ENCODE measurements at regions not wholly inside any gene's neighbourhood (a gene's known extent, or its start where the extent isn't known, plus 50 kb on each side); places are given as distances from the start of the nearest gene placed in this dataset.
"Not testable (repeated sequence)": the region's sequence is repeated elsewhere in the genome, so short reads cannot be mapped to it uniquely, and the experiment has no call there.

GRCh38 chr11:109677876-109678275 is 255.9 kb downstream of the C11orf87 start:
- H3K36me3 ChIP-seq (ENCODE audit: control insufficient read depth, insufficient read depth, low read length): no peaks in the 10 kb centered on the region
- Mint-ChIP-seq H3K4me3 (no peak overlapping the region), H3K27ac (no peak overlapping the region), H3K27me3 (ENCODE audit: insufficient read depth) (peaks cover 3% of the 10 kb centered on the region), H3K36me3 (ENCODE audit: low read depth) (no peaks in the 10 kb centered on the region), H3K4me1 (no peaks in the 10 kb centered on the region), H3K9me3 (no peaks in the 10 kb centered on the region)
- no peaks in the 10 kb centered on the region for H3K4me1 ChIP-seq (ENCODE audit: control insufficient read depth, insufficient read depth, low read length)
- H3K9me3 ChIP-seq (ENCODE audit: control insufficient read depth, low read length): no peaks in the 10 kb centered on the region
- no peak overlapping the region for H3K4me3 ChIP-seq (ENCODE audit: low read length)
- TF ChIP-seq CTCF (conservative IDR thresholded peaks at IDR 0.05): no peak
- no peak overlapping the region for H3K9ac ChIP-seq (ENCODE audit: extremely low read depth, low read length, poor library complexity, severe bottlenecking)
- DNase-seq: no peak
- H3K27me3 ChIP-seq (ENCODE audit: control insufficient read depth, insufficient read depth, low read length, poor library complexity, severe bottlenecking): no peaks in the 10 kb centered on the region
- no peak overlapping the region for H3K27ac ChIP-seq (ENCODE audit: low read depth, low read length)

GRCh38 chr11:109680127-109680526 is 258.1 kb downstream of the C11orf87 start:
- H3K36me3 Mint-ChIP-seq (ENCODE audit: low read depth): no peaks in the 10 kb centered on the region
- no peak overlapping the region for H3K27ac ChIP-seq (ENCODE audit: low read depth, low read length)
- no peaks in the 10 kb centered on the region for H3K4me1 Mint-ChIP-seq
- no peaks in the 10 kb centered on the region for H3K27me3 ChIP-seq (ENCODE audit: control insufficient read depth, insufficient read depth, low read length, poor library complexity, severe bottlenecking)
- H3K36me3 ChIP-seq (ENCODE audit: control insufficient read depth, insufficient read depth, low read length): no peaks in the 10 kb centered on the region
- no peak overlapping the region for H3K4me3 Mint-ChIP-seq
- H3K27ac Mint-ChIP-seq: no peak overlapping the region
- no peak for TF ChIP-seq CTCF (conservative IDR thresholded peaks at IDR 0.05)
- DNase-seq: no peak
- H3K9ac ChIP-seq (ENCODE audit: extremely low read depth, low read length, poor library complexity, severe bottlenecking): no peak overlapping the region
- no peaks in the 10 kb centered on the region for H3K27me3 Mint-ChIP-seq (ENCODE audit: insufficient read depth)
- no peak overlapping the region for H3K4me3 ChIP-seq (ENCODE audit: low read length)
- no peaks in the 10 kb centered on the region for H3K4me1 ChIP-seq (ENCODE audit: control insufficient read depth, insufficient read depth, low read length)
- no peaks in the 10 kb centered on the region for H3K9me3 ChIP-seq (ENCODE audit: control insufficient read depth, low read length)
- H3K9me3 Mint-ChIP-seq: no peaks in the 10 kb centered on the region

GRCh38 chr11:109682788-109683187 is 260.8 kb downstream of the C11orf87 start:
- H3K36me3 ChIP-seq (ENCODE audit: control insufficient read depth, insufficient read depth, low read length); H3K9me3 Mint-ChIP-seq; H3K4me3 ChIP-seq (ENCODE audit: low read length); H3K27ac Mint-ChIP-seq; H3K27me3 ChIP-seq (ENCODE audit: control insufficient read depth, insufficient read depth, low read length, poor library complexity, severe bottlenecking); H3K4me1 ChIP-seq (ENCODE audit: control insufficient read depth, insufficient read depth, low read length); H3K4me3 Mint-ChIP-seq; H3K36me3 Mint-ChIP-seq (ENCODE audit: low read depth); H3K9ac ChIP-seq (ENCODE audit: extremely low read depth, low read length, poor library complexity, severe bottlenecking); DNase-seq; H3K27me3 Mint-ChIP-seq (ENCODE audit: insufficient read depth); H3K9me3 ChIP-seq (ENCODE audit: control insufficient read depth, low read length); H3K27ac ChIP-seq (ENCODE audit: low read depth, low read length); H3K4me1 Mint-ChIP-seq: not testable (repeated sequence)
- 86 to 94% methylated on average over 1 of the region's 1 CpG for WGBS, 2 experiments (ENCODE audit: insufficient coverage in 1 of 2, insufficient read length in 1 of 2)

- Mint-ChIP-seq H3K4me3 (no peak overlapping the region), H3K27me3 (ENCODE audit: insufficient read depth) (no peaks in the 10 kb centered on the region)
- H3K4me3 ChIP-seq (ENCODE audit: low read length): no peak overlapping the region
Measured at GRCh38 chr11:109695696-109696095, 273.7 kb downstream of the C11orf87 start.

More at GRCh38 chr11:109695696-109696095, 273.7 kb downstream of the C11orf87 start:
- no peaks in the 10 kb centered on the region for H3K36me3 Mint-ChIP-seq (ENCODE audit: low read depth)
- WGBS, 2 experiments (ENCODE audit: insufficient coverage in 1 of 2, insufficient read length in 1 of 2): 94 to 95% methylated on average over 4 of the region's 4 CpGs
- H3K4me1 ChIP-seq (ENCODE audit: control insufficient read depth, insufficient read depth, low read length): no peaks in the 10 kb centered on the region
- H3K27ac ChIP-seq (ENCODE audit: low read depth, low read length): no peak overlapping the region
- peaks cover 26% of the 10 kb centered on the region for H3K9me3 ChIP-seq (ENCODE audit: control insufficient read depth, low read length)
- H3K4me1 Mint-ChIP-seq: no peaks in the 10 kb centered on the region
- TF ChIP-seq CTCF (conservative IDR thresholded peaks at IDR 0.05): no peak
- H3K36me3 ChIP-seq (ENCODE audit: control insufficient read depth, insufficient read depth, low read length): no peaks in the 10 kb centered on the region
- H3K9ac ChIP-seq (ENCODE audit: extremely low read depth, low read length, poor library complexity, severe bottlenecking): no peak overlapping the region
- peaks cover 18% of the 10 kb centered on the region for H3K9me3 Mint-ChIP-seq
- no peak overlapping the region for H3K27ac Mint-ChIP-seq
- DNase-seq: no peak
- H3K27me3 ChIP-seq (ENCODE audit: control insufficient read depth, insufficient read depth, low read length, poor library complexity, severe bottlenecking): no peaks in the 10 kb centered on the region
